HG02623 (cell line): ENCODE measurements at regions not wholly inside any gene's neighbourhood (a gene's known extent, or its start where the extent isn't known, plus 50 kb on each side); places are given as distances from the start of the nearest gene placed in this dataset.
"Not testable (repeated sequence)": the region's sequence is repeated elsewhere in the genome, so short reads cannot be mapped to it uniquely, and the experiment has no call there.

Experiments used
- ATAC-seq: cut with Tn5 transposase; IDR thresholded peaks from one replicate; pipeline ENCODE4 v1.9.1; 2021; ENCODE audit warnings: moderate library complexity; ENCODE audit not compliant: unreplicated experiment

DNA sequence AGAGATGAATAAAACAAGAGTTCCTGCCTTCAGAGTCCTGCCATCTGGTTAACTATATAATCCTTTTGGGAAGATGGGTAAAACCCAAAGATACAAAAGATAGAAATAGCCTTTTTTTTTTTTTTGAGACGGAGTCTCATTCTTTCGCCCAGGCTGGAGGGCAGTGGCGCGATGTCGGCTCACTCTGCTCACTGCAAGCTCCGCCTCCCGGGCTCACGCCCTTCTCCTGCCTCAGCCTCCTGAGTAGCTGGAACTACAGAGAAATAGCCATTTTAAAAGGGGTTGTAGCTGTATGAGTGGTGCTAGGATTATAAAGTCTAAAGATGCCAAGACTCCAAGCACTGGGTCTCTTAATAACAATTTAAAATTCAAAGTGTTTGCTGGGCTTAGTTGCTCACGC is 97.2 kb downstream of the KDR start:
- ATAC-seq = no peak

DNA sequence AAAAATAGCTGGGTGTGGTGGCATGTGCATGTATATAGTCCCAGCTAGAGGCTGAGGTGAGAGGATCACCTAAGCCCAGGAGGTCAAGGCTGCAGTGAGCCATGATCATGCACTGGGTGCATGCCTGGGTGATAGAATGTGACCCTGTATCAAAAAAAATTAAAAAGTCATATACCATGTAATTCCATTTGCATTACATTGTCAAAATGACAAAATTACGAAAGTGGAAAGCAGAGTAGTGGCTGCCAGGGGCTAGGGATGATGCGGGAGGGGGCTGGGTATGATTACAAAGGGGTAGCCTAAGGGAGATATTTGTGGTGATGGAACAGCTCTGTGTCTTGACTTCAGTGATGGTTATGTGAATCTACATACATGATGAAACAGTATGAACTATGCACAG is 97.8 kb downstream of the KDR start:
- no peak for ATAC-seq

DNA sequence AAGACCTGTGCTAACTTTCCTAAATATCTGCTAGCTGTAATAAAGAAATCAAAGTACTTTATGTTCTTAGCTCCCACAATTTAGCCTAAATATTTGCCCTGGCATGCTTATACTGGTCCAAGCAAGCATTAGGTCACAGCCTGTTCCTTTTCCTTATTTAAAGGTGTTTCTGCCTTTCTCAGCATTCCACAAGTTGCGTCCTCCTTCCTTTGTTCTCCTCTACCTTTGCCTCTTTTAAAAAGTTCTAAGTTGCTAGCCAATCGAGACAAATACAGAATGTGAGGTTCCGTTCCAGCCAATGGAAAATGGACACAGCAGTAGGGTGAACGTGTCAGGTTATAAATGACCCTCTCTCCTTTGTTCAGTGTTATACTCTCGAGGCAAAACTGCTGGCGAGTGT is 99.9 kb downstream of the KDR start:
- ATAC-seq = not testable (repeated sequence)

DNA sequence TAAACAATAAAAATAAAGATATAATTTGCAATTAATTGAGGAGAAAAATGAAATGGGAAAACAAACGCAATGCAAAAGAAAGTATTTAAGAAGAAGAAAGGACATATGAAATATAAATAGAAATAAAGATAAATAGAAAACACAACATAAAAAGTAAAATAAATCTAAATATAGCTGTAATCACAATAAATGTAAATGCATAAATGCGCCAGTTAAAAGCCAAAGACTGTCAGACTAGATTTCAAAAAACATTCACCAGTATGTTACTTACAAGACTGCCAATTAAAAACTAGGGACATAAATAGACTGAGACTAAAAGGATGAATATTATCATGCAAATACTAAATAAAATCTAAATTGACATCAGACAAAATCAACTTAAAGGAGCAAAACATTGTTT is 102.4 kb downstream of the KDR start:
- ATAC-seq = no peak

DNA sequence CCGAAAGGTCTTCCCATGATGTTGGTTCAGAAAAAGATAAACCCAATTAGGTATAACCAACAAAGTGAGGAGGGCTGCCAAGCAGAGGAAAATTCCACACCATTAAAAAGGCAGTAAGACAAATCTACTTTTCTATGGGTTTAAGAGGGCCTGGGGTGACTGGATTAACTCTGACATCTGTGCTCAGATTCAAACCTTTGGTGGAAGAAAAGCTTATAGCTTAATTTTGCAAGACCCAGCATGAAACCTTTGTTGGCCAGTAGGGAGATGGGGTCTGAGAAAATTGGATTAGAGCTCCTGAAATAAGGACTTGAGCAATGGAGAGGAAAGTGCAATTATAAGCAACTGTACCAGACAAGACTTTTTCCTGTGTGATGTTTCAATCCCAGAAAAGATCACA is 104.2 kb downstream of the KDR start:
- no peak for ATAC-seq

DNA sequence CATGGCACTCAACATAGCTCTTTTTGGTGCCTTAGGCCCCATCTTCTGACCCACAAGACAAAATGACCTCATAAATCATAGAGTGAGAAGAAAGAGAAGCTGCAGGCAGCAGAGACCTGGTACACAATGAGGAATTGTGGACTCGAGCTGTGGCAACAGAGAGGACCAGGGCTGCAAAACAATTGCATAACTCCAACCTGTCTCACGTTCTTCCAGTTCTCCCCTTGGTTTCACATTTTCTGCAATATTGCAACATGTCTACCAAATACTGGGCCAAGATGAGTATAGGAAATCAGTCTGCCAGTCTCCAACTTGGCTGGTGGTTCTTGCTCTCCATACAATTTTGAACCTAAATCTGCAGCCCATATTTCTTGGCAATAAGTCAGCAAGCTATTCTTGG is 105.3 kb downstream of the KDR start:
- ATAC-seq = no peak

DNA sequence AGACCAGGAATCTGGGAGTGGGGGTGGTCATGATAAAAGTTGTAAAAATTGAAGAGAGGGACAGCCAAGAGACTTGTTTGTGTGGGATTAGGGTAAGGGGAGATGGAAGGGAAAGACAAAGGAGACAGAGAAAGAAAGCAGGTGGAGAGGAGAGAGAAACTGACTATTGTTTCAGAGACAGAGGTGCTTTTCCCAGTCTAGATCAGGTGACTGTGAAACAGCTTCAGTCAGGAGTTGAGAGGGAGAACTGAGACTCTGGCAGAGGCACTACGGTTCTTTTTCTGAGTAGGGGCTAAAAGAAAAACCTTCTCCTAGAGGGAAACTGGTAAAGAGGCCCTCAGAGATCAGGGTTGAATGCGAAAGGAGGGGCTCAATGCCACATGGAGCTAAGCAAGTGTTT is 106.4 kb downstream of the KDR start:
- ATAC-seq = no peak

DNA sequence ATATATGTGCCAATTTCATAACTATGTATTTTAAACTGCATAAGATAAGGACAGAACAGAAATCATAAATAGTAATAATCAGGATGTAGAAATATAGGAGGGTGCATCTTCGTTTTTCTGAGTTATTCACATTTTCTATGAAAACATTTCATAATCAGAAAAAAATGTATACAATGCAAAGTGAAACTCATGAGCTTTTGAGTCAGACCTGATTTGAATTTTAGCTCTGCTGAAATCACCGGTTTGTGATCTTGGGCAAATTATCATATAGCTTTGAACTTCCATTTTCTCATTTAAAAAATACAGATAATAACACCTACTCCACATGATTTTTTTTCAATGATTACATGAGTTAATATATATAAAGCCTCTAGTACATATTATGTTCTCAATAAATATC is 106.9 kb downstream of the KDR start:
- no peak for ATAC-seq

DNA sequence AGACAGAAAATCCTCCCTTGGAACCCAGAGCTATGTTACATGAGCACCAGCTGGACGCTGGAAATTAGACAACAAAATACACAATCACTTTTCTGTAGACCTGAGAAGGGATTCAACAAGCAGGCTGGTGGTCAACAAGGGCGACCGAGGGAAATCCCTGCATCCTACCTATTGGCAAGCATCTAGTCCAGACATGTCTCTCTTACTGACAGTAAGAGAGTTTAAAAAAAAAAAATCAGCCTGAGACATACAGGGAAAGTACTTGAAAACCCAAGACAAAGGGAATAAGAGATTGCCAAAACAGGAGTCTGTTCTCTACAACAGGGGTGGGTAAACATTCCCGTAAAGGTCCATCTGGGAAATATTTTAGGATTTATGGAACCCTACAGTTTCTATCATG is 108.0 kb downstream of the KDR start:
- no peak for ATAC-seq

DNA sequence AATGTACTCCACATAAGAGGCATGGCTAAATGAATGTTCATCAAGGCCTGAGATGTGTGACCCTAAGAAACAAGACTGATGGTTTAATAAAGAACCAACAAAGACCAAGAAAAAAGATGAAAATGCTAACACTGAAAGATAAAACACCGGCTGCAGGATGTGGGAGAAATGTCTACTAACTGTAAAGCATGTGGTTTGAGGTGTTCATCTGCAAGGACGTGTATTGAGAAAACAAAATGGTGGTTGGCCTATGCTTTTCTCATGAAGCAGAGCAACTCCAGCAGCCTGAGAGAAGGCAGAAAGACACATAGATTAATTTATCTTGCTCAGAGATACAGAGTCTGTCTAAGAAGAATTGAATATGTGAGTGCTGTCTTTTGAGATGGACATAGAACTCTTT is 109.3 kb downstream of the KDR start:
- no peak for ATAC-seq

DNA sequence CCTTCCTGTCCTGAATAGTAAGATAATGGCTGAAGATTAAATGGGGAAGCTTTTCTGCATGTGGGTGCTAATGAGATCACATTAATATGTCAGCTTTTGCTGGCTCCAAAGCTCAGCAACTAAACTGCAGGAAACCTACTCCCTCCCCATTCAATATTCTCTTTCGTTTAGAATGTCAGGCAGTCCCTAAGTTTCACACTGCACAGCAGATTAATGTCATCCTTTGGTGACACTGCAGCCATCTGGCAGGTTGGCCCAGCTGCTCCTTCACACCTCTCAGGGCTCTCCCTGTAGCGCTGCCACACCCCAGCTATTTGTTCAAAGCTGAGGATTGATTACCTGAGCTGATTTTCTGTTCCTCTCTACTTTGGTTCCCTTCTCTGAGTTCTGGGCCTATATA is 110.5 kb downstream of the KDR start:
- no peak for ATAC-seq

DNA sequence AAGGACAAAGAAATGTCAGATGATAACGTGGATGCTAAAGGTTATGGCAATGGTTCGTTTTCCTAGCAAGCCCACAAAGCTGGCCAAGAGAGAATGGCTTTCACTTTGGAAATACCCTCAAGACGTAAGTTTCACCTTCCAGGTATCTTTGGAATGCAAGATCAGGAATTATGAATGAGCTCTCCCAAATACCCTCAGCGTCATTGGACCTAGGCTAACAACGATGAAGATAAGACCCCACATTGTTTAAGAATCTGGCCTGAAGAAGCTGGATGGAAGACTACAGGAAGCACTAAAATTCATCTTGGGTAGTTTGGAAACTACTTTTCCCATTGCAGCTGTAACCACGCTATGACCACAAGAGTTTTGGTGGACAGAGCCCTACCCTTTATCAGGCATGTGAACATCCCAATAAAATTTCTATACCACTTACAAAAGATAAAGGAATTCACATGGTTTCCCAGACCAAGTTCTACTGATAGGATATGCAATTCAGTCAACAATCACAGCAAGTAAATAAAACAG is 111.9 kb downstream of the KDR start:
- ATAC-seq = no peak

DNA sequence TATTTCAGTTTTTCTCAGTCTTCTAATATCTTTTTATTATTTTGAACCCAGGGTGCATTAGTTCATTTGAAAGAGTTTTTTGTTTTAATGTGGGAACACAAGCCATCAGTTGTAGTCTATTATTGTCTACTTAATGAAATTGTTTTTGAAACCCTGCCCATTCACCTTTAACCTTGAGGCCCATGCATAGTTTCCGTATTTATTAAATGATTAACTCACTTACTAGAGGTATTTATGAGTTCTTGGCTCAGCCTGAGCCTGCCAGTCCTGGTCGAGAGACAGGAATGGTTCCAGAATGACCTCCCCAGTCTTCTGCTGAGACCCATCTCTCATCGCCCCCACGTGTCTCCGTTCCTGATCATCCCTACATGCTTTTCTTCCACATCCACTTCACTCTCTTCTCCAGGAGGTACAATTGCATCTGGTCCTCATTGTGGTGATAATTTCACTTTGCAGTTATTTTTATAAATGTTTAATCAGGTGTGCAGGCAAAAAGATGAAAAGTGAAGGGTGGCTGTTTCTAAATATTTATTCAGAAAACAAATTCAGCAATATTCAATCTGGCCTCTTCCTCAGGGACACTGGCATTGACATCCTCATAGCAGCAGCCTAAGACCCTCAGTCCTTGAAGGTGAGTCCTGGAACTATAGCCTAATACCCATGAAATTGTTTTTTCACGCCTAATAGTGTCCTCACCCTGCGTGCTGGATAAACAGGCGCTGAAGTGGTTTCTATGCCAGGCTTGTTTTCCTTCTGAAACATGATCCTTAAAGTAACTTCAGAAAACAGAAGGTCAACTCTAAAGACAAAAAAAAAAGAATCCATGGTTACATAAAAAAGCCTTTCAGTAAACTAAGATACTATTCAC is 112.8 kb downstream of the KDR start:
- ATAC-seq = no peak

DNA sequence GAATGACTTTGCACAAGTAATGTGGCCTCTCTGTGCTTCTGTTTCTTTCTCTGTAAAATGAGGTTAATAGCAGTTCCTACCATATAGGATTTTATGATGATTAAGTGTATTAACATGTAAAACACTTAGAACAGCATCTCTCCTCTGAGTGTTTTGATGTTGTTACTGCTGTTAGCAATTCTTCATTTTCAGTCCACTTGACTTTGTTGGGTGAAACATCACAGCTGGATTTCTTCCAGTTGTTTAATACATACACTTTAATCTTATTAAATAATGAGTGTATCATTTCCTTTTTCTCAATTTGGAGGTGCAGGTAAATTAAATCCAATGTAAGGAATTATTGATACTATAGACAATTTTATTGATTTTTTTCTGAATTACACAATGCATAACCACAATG is 113.6 kb downstream of the KDR start:
- ATAC-seq = no peak

DNA sequence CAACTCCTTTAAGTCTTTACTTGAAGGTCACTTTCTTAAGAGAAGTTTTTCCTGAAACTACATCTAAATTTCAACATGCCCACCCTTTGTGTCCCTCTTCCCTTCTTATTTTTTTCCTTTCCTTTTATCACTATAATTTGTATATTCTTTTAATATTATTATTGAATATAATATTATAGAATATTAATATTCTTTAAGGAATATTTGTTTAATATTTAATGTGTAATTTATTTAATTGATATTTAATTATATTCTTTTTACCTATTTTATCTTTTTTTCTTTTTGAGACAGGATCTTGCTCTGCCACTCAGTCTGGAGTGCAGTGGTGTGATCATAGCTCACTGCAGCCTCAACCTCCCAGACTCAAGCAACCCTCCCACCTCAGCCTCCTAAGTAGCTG is 114.8 kb downstream of the KDR start:
- no peak for ATAC-seq

DNA sequence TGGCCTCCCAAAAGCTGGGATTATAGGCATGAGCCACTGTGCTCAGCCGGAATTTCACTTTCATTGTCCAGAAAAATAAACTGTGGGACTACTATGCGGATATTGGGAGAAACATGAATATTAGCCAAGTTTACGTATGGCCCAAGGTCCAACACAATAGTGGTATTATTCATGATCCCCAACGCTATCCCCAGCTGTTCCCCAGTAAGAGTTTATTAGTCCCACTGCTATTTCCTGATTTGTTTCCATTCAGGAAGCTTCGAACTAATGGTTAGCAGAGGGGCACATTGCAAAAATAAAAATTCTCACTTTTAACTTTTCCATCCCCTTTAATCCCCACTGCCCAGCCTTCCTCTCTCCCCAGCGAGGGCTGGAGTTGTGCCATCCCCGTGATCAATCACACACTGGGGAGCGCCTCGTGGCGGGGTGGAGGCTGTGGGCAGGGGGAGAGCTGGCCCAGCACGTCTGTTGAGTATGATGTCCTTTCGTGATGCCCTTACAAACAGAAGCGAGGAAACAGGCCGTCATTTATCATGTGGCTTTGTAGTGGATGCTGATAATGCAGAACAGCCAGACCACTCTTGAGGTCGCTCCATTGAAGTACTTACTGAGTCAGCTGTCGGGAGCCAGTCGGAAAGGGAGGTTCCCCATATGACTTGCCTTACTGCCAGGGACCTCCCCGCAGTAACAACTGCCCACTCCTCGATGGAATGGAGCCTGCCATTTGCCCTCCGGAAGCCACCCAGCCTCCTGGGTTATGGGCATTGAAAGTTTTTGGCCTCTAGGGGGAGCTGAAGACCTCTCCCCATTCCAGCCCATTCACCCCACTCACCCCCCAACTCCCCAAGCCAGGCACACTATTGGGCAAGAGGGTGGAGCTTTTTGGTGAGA is 117.0 kb downstream of the KDR start:
- ATAC-seq = peak; percentile 45

DNA sequence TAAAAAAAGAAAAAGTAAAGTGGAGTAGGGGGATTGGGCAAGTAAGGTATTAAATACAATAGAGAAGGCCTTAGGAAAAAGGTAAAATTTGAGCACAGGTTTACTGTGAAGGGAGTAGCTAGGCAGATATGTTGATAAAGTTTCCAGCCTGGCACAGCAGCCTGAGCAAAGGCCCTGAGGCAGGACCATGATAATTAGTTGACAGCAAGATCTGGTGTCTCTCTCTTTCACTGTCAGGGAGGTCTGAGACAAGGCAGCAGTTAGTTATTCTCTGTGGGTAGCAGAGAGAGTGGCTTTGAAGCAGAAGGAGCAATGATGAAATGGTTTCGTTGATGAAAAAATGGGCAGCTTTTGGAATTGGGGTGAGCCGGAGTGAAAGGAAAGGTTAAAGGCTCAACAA is 119.5 kb downstream of the KDR start:
- ATAC-seq = no peak

DNA sequence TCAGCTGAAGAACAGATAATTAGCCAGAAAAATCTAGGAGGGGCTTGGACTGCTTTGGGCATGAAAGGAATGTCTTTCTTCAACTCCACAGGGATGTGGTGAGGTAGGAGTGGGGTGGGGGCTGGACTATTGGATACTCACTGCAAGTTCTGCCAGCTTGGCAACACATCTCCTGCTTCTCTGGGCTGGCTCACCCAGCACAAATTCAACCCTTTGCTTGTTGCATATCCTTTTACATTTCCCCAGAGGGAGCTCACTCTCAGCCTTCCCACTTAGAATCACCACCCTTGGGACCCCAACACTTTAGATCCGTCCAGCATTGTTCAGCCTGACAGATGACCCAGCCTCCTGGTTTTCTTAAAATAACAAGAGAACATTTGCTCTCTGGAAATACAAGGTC is 120.6 kb downstream of the KDR start:
- no peak for ATAC-seq

DNA sequence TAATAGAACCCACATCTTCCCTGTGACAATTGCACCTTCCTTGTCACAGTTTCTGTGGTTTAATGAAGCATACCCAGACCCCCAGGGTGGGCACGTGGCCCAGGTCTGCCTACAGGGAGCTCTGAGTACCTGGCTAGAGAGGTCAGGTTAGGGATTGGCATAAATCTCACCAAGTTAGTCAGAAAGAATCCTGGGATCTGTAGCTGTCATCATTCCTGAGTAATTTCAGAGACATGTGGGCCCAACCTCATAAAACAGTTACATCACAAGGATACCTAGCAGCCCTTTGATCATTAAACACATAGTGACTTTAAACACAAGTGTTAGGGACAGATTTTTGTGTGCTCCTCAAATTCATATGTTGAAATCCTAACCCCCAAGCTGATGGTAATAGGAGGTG is 123.0 kb downstream of the KDR start:
- ATAC-seq = no peak

DNA sequence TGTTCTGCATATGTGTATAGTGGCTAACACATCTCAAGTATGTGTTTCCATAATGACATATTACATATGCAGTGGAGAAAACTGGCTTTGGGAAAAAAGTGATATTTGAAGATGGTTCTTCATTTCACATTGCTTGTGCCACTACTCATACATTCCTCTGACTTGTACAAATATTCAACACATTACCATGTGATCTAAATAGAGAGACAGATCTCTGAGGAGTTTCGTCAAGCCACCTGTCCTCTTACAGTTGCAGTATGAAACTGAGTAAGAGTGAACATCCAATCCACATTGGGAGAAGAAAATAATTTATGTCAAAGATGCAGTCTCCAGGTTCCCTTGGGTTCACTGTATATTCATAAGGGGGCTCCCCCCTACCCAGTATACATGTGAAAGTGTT is 123.9 kb downstream of the KDR start:
- no peak for ATAC-seq

DNA sequence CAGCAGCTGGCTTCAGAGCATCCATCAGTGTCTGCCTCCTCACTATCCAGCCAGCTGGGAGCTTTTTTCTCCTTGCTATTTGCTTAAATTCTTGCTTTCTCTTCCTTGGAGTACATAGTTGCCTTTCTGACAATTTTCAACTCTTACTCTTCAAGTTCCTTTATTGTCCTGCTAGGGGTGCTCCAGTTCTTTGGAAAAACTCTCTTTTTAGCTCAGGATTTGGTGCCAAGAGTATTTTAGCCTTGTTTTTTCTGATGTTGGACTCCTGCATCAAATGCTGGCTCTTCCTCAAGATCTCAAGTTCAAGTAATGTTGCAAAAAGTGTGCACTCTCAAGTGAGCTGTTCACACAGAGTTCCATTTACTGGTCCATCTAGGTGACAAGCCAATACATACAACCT is 126.4 kb downstream of the KDR start:
- ATAC-seq = no peak

DNA sequence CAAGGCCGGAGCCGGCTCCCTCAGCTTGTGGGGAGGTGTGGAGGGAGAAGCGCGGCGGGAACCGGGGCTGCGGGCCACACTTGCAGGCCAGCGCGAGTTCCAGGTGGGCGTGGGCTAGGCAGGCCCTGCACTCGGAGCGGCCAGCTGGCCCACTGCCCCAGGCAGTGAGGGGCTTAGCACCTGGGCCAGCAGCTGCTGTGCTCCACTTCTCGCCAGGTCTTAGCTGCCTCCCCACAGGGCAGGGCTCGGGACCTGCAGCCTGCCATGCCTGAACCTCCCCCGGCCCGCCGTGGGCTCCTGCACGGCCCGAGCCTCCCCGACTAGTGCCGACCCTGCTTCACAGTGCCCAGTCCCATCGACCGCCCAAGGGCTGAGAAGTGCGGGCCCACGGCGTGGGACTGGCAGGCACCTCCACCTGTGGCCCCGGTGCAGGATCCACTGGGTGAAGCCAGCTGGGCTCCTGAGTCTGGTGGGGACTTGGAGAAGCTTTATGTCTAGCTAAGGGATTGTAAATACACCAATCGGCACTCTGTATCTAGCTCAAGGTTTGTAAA is 131.8 kb downstream of the KDR start:
- not testable (repeated sequence) for ATAC-seq
